HG03280 (cell line): ENCODE measurements at regions not wholly inside any gene's neighbourhood (a gene's known extent, or its start where the extent isn't known, plus 50 kb on each side); places are given as distances from the start of the nearest gene placed in this dataset.
"Not testable (repeated sequence)": the region's sequence is repeated elsewhere in the genome, so short reads cannot be mapped to it uniquely, and the experiment has no call there.

Experiments used
- ATAC-seq: cut with Tn5 transposase; IDR thresholded peaks from one replicate; pipeline ENCODE4 v1.9.1; 2021; ENCODE audit warnings: mild to moderate bottlenecking, moderate library complexity; ENCODE audit not compliant: unreplicated experiment

DNA sequence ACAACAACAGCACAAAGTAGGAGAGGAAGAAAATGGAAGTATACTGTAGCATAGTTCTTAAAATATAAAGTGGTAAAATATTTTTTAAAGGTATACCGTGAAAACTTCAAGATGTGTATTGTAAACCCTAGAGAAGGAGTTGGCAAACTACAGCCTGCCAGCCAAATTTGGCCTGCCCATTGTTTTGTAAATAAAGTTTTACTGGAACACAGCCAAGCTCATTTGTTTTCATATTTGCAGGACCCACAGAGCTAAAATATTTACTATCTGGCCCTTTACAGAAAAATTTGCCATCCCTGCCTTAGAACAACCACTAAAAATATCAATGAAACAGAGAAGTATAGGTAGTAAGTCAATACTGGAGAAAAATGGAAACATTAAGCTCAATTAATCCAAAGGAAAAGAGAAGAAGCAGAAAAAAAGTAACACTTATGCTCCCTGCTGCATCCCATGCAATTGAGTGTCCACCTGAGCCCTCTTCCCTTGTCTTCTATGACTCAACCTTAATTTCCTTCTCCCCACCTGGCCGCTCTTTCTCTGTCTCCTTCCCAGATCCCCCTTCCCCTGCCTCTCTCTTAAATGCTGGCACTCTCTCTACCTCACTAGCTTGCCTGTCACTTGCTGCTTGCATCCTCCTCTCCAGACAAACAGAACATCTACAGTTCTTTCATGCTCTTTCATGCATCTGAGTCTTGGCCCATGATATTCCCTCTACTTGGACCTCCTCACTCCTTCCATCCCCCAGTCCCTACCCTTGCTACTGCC is 50.6 kb upstream of the FER start:
- ATAC-seq: no peak

DNA sequence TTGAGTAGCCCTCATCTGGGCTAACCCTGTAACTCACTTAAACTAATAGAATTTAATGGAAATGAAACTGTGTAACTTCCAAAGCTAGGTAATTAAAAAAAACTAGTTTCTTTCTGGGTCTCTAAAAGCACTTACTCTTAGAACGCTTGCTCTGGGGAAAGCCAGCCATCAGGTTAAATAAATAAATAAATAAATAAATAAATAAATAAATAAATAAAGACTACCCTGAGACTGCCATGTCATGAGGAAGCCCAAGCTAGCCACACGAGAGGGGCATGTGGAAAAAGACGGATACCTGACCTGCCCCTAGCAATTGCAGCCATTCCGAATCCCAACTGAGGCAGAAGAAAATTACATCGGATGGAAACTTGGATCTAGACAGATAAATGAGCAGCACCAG is 51.3 kb upstream of the FER start:
- ATAC-seq: no peak

DNA sequence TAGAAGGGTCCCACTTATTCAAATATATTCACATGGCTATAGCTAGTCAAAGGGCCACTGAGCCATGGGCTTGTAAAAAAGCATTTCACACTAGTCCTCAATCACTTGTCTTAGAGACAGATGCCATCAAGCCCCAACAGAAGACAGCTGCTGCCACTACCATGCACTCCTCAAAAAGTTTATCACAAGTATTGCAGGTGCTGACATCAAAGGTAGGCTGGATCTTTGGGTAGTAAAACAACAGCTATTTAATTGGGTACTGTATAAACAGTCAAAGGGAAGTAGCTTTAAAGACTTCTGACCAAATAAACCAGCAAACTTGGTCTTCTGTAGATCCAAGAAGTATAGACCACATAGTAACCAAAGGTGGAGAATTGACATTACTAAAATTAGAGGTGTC is 59.2 kb upstream of the FER start:
- no peak for ATAC-seq

DNA sequence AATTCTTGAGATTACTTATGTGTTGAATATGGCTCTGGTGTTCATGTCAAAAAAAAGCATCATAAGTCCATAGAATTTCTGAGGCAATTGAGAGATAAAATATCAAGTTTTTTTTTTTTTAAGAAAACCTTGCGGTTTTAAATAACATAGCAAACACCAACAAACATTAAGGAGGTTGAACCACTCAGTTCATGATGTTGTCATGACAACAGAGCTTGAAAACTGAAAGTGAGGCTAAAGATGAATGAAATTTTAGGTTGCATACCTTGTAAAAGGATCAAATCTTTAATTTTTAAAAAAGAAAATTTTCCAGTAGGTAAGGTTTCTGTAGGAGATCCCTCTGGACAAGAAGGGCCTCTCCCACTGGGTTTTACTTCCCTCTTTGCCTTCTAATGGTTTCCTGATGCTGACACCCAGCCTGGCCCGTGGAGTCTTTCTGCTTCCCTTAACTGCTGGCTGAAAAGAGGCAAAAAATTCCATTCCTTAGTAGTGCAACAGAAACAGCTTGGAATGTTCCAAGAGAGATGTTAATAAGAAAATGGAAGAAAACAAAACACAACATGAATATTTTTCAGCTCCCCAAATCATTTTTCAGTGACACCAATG is 60.0 kb upstream of the FER start:
- peak; percentile 50 for ATAC-seq

DNA sequence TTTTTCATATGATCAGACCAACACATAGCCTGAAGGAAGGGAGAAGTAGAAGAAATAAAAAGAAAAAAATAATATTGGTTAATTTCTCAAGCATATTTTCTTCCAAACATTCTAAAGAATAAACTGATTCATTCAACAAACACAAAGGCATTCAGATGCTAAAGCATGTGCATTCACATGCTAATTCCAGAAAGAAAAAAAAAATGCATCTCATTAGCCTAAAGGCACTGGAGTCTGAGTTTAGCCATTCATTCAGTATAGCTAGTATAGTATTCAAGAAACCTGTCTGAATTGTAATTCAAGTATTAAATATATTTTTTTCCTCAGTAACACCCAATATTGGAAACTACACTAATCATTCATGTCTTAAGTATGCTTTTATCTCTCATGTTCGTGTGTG is 61.0 kb upstream of the FER start:
- ATAC-seq: no peak

DNA sequence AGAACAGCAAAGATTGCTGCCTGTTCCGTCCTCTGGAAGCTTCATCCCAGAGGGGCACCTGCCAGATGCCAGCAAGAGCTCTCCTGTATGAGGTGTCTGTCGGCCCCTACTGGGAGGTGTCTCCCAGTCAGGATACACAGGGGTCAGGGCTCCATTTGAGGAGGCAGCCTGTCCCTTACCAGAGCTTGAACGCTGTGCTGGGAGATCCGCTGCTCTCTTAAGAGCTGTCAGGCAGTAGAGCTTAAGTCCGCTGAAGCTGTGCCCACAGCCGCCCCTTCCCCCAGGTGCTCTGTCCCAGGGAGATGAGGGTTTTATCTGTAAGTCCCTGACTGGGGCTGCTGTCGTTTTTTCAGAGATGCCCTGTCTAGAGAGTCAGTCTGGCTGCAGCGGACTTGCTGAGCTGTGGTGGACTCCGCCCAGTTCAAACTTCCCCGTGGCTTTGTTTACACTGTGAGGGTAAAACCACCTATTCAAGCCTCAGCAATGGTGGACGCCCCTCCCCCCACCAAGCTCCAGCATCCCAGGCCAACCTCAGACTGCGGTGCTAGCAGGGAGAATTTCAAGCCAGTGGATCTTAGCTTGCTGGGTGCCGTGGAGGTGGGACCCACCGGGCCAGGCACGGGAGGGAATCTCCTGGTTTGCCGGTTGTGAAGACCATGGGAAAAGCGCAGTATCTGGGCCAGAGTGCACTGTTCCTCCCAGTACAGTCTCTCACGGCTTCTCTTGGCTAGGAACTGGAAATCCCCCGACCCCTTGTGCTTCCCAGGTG is 62.1 kb upstream of the FER start:
- ATAC-seq: not testable (repeated sequence)

DNA sequence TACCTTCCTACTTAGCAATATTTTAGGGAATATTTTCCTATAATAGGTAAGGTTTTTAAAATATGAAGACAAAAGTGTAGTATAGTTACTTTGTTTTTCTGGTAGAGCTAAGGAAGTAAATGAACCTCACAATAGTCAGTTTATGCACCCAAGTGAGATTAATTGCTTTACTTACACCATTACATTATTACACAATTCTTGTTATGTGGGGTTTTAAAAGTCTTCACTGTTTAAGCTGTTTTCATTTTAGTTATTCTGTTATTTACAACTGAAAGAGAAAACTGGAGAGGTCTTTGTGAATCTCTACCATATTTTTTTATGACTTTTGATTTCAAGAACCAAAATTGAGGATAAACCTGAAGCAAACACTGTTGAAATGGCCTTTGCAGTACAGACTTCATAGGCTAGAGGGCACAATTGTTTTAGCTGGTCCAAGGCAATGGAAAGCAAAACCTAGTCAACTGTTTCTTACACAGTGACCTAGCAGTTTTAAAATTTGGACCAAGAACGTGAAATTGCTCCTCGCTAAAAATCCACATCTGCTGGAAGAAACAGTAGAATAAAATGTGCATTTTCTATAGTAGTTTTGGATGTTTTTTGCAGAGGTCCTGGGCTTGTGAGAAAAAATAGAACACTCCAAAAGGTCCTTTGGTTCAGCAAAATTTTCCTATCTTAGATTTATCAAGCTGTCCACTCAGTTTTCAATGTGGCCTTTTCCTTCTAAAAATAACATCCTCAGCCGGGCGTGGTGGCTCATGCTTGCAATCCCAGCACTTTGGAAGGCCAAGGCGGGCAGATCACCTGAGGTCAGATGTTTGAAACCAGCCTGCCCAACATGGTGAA is 66.4 kb upstream of the FER start:
- ATAC-seq: peak; percentile 95

DNA sequence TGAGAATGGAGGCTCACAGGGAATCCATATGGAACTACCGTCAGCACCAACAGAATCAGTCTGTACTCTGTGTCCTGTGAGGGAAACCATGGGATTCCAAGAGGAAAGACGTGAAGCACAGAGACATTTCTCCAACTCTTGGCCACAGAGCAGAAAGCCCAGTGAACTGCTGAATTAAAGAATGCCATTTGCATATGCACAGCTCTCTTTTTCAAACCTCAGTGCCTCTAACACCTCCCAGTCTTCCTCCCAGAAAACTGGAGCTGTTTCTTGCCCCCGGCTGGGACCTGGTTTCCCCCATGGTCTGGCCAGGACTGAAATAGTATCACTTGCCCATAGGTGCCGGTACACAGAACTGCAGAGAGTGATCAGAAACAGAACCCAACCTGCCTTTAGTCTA is 69.6 kb upstream of the FER start:
- no peak for ATAC-seq

GRCh38 chr5:108675736-108676135 is 72.0 kb upstream of the FER start:
- no peak for ATAC-seq

GRCh38 chr5:108672639-108673038 is 75.1 kb upstream of the FER start:
- ATAC-seq: no peak

- no peak for ATAC-seq
Measured at GRCh38 chr5:108670591-108671289, 77.0 kb upstream of the FER start.

- ATAC-seq: no peak
Measured at GRCh38 chr5:108669462-108669861, 78.2 kb upstream of the FER start.

- ATAC-seq: no peak
Measured at GRCh38 chr5:108661590-108662219, 86.0 kb upstream of the FER start.

DNA sequence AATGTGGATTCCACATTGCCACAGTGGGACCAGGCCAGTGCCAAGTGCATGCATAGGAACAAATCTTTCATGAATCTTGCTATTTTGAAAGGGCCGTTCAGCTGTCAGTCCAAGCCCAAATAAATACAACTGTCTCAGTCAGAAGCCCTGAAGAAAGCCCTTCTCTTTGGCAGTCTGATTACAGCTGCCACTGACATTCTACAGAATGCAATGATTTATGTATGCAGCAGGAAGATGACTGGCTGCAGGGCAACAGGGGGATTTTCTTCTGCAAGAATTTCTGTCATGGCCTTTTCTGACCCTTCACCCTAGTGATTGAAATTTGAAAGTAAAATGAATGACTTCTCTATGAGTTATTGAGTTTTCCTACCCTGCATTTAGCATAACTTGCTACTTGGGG is 86.7 kb upstream of the FER start:
- ATAC-seq: no peak

DNA sequence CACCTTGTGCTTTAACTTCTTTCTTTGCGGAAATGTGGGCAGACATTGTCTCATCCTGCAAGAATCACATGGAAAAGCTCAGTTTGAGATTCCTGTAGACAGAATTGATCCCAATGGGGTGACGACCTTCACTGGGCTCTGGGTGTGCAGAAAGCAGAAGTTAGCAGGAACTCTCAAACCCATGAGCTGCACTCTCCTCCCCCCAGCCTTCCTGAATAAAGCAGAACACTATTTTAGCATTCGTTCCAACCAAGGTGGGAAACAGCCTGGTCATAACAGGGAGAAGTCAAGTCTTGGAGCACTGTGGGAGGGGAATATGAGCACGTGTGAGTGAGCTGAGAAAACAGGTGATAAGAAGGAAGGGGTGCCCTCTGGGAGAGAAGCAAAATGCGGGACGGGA is 87.4 kb upstream of the FER start:
- no peak for ATAC-seq

- ATAC-seq: no peak
Measured at GRCh38 chr5:108659531-108659930, 88.2 kb upstream of the FER start.

DNA sequence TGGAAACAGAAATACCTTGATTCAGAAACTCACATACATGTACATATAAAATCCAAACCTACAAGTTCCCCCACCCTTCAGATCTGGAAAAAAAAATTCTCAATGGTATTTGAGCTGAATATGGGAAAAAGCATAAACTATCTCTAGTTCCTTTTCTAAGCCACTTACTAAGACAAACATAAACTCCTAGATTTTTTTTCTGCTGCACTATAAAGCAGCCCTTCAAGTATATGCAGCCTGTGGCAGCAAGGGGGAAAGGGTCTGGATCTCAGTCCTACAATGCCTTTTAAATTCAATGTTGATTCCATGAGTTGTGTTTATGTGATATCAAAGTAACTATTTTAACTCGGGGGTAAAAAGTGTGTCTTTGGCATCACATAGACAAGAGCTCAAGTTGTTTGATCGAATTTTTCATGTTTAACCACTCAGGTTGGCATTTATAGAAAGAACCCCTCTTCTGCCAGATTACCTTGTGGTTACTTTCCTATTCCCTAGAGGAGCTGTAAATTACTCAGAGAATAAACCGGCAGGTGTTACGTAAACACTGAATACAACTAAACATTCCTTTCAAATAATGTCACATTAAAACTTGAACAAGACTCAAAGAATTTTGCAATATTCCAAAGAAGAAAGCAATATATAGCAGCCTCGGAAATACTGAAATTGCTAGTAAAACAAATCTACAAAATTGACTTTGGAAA is 91.8 kb upstream of the FER start:
- no peak for ATAC-seq

DNA sequence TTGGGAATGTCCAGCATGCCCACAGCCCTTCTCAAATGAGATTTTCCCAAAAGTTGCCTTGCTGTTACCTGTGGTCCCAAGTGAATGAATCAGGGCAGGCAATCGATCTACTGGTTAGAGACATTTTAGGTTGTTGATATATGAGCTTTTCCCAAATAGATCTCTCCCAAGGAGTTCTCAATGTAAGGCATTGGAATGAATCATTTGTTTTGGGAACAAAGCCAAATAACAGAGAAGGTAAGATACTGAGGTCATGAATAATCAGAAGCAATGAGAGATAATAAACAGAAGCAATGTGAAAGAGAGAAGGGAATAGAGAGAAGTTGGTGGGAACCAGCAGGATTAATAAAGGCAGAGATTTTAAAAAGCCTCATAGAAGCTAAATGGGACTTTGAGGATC is 93.6 kb upstream of the FER start:
- ATAC-seq: no peak

DNA sequence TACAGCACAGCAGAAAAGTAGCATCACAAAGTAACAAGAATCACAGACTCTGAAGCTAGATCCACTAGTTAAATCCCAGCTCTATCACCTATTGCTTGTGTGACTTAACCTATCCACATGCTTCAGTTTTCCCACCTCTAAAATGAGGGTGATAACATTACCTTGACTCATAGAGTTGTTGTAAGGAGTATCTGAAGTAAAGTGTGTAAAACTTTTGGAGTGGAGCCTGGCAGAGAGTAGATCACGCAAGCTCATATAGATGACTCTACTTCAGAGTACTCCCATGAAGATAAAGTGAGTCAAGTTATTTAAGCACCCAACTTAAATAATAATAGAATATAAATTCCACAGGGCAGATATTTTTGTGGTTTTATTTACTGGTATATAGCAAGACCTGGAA is 94.5 kb upstream of the FER start:
- ATAC-seq: no peak

- ATAC-seq: no peak
Measured at GRCh38 chr5:108650997-108651396, 96.7 kb upstream of the FER start.
